ENCODE measurements at regions not wholly inside any gene's neighbourhood (a gene's known extent, or its start where the extent isn't known, plus 50 kb on each side); places are given as distances from the start of the nearest gene placed in this dataset.
"Not testable (repeated sequence)": the region's sequence is repeated elsewhere in the genome, so short reads cannot be mapped to it uniquely, and the experiment has no call there.

- not testable (repeated sequence) for TF ChIP-seq CTCF (IDR thresholded peaks at IDR 0.05; ENCODE audit: extremely low read depth in 1 of 2, insufficient read depth in 1 of 2, low read depth in 1 of 2, low read length in 2 of 2); POLR2AphosphoS5 (IDR thresholded peaks at IDR 0.05; ENCODE audit: insufficient read depth, low read depth, low read length); MYC (IDR thresholded peaks at IDR 0.05; ENCODE audit: low read depth, low read length); POLR2A (IDR thresholded peaks at IDR 0.05; ENCODE audit: low read depth, low read length); EZH2 (IDR thresholded peaks at IDR 0.05; ENCODE audit: borderline replicate concordance, low read depth, low read length, severe bottlenecking); JUN (IDR thresholded peaks at IDR 0.05; ENCODE audit: borderline replicate concordance, insufficient read depth, insufficient read length, low read depth)
Measured at GRCh38 chr5:20865892-20866291, 877.9 kb upstream of the CDH18 start.

Data from endothelial cell of umbilical vein (primary cell).